ENCODE measurements at regions not wholly inside any gene's neighbourhood (a gene's known extent, or its start where the extent isn't known, plus 50 kb on each side); places are given as distances from the start of the nearest gene placed in this dataset.

DNA sequence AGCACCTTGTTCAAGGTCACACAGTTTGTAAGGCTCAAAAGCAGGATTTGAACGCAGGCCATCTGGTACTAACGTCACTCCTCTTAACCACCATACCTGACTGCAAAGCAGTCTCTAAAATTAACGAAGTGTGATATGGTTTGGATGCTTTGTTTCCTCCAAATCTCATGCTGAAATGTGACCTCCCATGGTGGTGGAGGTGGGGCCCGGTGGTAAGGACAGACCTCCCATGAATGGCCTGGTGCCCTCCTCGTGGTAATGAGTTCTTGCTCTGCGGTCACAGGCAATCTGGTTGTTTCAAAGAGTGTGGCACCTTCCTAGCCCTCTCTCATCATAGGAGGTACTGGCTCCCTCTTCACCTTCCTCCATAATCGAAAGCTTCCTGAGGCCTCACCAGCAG is 102.2 kb upstream of the BCL2L14 start:
- TF ChIP-seq, protein P1, sequence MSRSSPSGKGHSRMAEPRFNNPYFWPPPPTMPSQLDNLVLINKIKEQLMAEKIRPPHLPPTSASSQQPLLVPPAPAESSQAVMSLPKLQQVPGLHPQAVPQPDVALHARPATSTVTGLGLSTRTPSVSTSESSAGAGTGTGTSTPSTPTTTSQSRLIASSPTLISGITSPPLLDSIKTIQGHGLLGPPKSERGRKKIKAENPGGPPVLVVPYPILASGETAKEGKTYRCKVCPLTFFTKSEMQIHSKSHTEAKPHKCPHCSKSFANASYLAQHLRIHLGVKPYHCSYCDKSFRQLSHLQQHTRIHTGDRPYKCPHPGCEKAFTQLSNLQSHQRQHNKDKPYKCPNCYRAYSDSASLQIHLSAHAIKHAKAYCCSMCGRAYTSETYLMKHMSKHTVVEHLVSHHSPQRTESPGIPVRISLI (tag by site-specific recombination; IDR thresholded peaks at IDR 0.05) = no peak
- TF ChIP-seq ZNF660 (tag by site-specific recombination; IDR thresholded peaks at IDR 0.05) = no peak
- TF ChIP-seq, protein P2, sequence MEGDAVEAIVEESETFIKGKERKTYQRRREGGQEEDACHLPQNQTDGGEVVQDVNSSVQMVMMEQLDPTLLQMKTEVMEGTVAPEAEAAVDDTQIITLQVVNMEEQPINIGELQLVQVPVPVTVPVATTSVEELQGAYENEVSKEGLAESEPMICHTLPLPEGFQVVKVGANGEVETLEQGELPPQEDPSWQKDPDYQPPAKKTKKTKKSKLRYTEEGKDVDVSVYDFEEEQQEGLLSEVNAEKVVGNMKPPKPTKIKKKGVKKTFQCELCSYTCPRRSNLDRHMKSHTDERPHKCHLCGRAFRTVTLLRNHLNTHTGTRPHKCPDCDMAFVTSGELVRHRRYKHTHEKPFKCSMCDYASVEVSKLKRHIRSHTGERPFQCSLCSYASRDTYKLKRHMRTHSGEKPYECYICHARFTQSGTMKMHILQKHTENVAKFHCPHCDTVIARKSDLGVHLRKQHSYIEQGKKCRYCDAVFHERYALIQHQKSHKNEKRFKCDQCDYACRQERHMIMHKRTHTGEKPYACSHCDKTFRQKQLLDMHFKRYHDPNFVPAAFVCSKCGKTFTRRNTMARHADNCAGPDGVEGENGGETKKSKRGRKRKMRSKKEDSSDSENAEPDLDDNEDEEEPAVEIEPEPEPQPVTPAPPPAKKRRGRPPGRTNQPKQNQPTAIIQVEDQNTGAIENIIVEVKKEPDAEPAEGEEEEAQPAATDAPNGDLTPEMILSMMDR (tag by site-specific recombination; IDR thresholded peaks at IDR 0.05) = no peak
- TF ChIP-seq ZNF24 (tag by site-specific recombination; IDR thresholded peaks at IDR 0.05) = no peak
- no peak for TF ChIP-seq ZBTB8A (tag by site-specific recombination; IDR thresholded peaks at IDR 0.05)
- no peak for TF ChIP-seq MZF1 (tag by site-specific recombination; IDR thresholded peaks at IDR 0.05; ENCODE audit: borderline replicate concordance)
- TF ChIP-seq, protein P3, sequence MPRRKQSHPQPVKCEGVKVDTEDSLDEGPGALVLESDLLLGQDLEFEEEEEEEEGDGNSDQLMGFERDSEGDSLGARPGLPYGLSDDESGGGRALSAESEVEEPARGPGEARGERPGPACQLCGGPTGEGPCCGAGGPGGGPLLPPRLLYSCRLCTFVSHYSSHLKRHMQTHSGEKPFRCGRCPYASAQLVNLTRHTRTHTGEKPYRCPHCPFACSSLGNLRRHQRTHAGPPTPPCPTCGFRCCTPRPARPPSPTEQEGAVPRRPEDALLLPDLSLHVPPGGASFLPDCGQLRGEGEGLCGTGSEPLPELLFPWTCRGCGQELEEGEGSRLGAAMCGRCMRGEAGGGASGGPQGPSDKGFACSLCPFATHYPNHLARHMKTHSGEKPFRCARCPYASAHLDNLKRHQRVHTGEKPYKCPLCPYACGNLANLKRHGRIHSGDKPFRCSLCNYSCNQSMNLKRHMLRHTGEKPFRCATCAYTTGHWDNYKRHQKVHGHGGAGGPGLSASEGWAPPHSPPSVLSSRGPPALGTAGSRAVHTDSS (tag by site-specific recombination; IDR thresholded peaks at IDR 0.05) = no peak
- TF ChIP-seq ZEB2 (tag by site-specific recombination; IDR thresholded peaks at IDR 0.05) = no peak
- TF ChIP-seq ZNF354C (tag by site-specific recombination; IDR thresholded peaks at IDR 0.05; ENCODE audit: borderline replicate concordance, low read depth) = no peak
- TF ChIP-seq KLF9 (tag by site-specific recombination; IDR thresholded peaks at IDR 0.05; ENCODE audit: low read depth) = no peak
- no peak for TF ChIP-seq ZFP3 (tag by site-specific recombination; IDR thresholded peaks at IDR 0.05; ENCODE audit: low read depth)
- TF ChIP-seq ZNF132 (tag by site-specific recombination; IDR thresholded peaks at IDR 0.05; ENCODE audit: borderline replicate concordance) = no peak
- TF ChIP-seq, protein P4, sequence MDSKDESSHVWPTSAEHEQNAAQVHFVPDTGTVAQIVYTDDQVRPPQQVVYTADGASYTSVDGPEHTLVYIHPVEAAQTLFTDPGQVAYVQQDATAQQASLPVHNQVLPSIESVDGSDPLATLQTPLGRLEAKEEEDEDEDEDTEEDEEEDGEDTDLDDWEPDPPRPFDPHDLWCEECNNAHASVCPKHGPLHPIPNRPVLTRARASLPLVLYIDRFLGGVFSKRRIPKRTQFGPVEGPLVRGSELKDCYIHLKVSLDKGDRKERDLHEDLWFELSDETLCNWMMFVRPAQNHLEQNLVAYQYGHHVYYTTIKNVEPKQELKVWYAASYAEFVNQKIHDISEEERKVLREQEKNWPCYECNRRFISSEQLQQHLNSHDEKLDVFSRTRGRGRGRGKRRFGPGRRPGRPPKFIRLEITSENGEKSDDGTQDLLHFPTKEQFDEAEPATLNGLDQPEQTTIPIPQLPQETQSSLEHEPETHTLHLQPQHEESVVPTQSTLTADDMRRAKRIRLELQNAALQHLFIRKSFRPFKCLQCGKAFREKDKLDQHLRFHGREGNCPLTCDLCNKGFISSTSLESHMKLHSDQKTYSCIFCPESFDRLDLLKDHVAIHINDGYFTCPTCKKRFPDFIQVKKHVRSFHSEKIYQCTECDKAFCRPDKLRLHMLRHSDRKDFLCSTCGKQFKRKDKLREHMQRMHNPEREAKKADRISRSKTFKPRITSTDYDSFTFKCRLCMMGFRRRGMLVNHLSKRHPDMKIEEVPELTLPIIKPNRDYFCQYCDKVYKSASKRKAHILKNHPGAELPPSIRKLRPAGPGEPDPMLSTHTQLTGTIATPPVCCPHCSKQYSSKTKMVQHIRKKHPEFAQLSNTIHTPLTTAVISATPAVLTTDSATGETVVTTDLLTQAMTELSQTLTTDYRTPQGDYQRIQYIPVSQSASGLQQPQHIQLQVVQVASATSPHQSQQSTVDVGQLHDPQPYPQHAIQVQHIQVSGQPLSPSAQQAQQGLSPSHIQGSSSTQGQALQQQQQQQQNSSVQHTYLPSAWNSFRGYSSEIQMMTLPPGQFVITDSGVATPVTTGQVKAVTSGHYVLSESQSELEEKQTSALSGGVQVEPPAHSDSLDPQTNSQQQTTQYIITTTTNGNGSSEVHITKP (tag by site-specific recombination; IDR thresholded peaks at IDR 0.05) = no peak
- no peak for TF ChIP-seq FEZF1 (tag by site-specific recombination; IDR thresholded peaks at IDR 0.05)
